Breast epithelium (tissue), 4 donors: ENCODE measurements at regions not wholly inside any gene's neighbourhood (a gene's known extent, or its start where the extent isn't known, plus 50 kb on each side); places are given as distances from the start of the nearest gene placed in this dataset.

ENCODE experiments used
- DNase-seq, 2 donors: peaks; one replicate each; pipeline ENCODE4 v3.0.0-alpha.2; 2019; ENCODE audit warnings: low spot score in 2 of 2
- H3K27ac ChIP-seq, 2 donors: fragments of 200-600 bp; sonication (generic) in 1 of 2; one replicate each; pipeline ENCODE4 v1.5.1; 2016 to 2019; ENCODE audit warnings: mild to moderate bottlenecking in 1 of 2
- H3K27me3 ChIP-seq, 2 donors: fragments of 200-600 bp; sonication (generic) in 1 of 2; one replicate each; pipeline versions ENCODE4 v1.5.1 to v1.6.0; 2017 to 2019; ENCODE audit warnings: control low read depth in 1 of 2, mild to moderate bottlenecking in 1 of 2
- H3K36me3 ChIP-seq: fragments of 200-600 bp; one replicate; pipeline ENCODE4 v1.5.1; 2019
- H3K4me1 ChIP-seq, 2 donors: fragments of 200-600 bp; sonication (generic); one replicate each; pipeline ENCODE4 v1.5.1; 2016 to 2019; ENCODE audit warnings: control low read depth in 1 of 2
- H3K4me3 ChIP-seq, 3 donors: fragments of 200-600 bp; sonication (generic); 1 replicate in 2 of 3; 2 replicates in 1 of 3; pipeline ENCODE4 v1.5.1; 2016 to 2019; ENCODE audit warnings: mild to moderate bottlenecking in 3 of 3, moderate library complexity in 2 of 3
- H3K9me3 ChIP-seq, 2 donors: fragments of 200-600 bp; sonication (generic) in 1 of 2; one replicate each; pipeline ENCODE4 v1.5.1; 2016 to 2019; ENCODE audit warnings: control low read depth in 1 of 2
- CTCF ChIP-seq, 3 donors: fragments of 450-650 bp; IDR thresholded peaks; one replicate each; pipeline ENCODE4 v1.5.1; 2016 to 2017; ENCODE audit warnings: antibody characterized with exemption in 3 of 3, mild to moderate bottlenecking in 3 of 3, moderate library complexity in 3 of 3
- POLR2A ChIP-seq: fragments of 450-650 bp; IDR thresholded peaks from one replicate; pipeline ENCODE4 v1.6.1; 2016; ENCODE audit warnings: antibody characterized with exemption, mild to moderate bottlenecking, moderate library complexity
- POLR2AphosphoS5 ChIP-seq, 3 donors: sonication (generic); formaldehyde crosslinking; IDR thresholded peaks; one replicate each; pipeline ENCODE4 v1.6.1; 2017; ENCODE audit warnings: antibody characterized with exemption in 3 of 3
- intact Hi-C: fragments of 100-400 bp; cut with DNase I; formaldehyde crosslinking; loops from one replicate; pipeline ENCODE4 v1.15.1; 2023; ENCODE audit warnings: low total_unique reads

- Histone ChIP-seq H3K27ac (no peak overlapping the region), H3K27me3 (no peaks in the 10 kb centered on the region), H3K4me1 (no peaks in the 10 kb centered on the region), H3K4me3 (no peak overlapping the region), H3K9me3 (no peaks in the 10 kb centered on the region), H3K36me3 (no peaks in the 10 kb centered on the region)
- DNase-seq: no peak
- intact Hi-C loops: no loop called here
- TF ChIP-seq POLR2AphosphoS5 (IDR thresholded peaks at IDR 0.05): no peak
- TF ChIP-seq CTCF (IDR thresholded peaks at IDR 0.05): no peak
- TF ChIP-seq POLR2A: no peak
These were observed 735.1 kb upstream of the SORCS1 start for GRCh38 chr10:107899502-107900062.

- intact Hi-C loops: no loop called here
- no peak for TF ChIP-seq CTCF (IDR thresholded peaks at IDR 0.05)
- no peak for TF ChIP-seq POLR2A
- no peak for TF ChIP-seq POLR2AphosphoS5 (IDR thresholded peaks at IDR 0.05)
- Histone ChIP-seq H3K9me3 (no peaks in the 10 kb centered on the region), H3K4me3 (no peak overlapping the region), H3K27me3 (no peaks in the 10 kb centered on the region), H3K4me1 (no peaks in the 10 kb centered on the region), H3K27ac (no peak overlapping the region), H3K36me3 (no peaks in the 10 kb centered on the region)
- DNase-seq: no peak
These were observed 734.6 kb upstream of the SORCS1 start for GRCh38 chr10:107899075-107899474.

GRCh38 chr10:107898392-107898791 lies 733.9 kb upstream of the SORCS1 start:
- no peak for TF ChIP-seq CTCF (IDR thresholded peaks at IDR 0.05)
- TF ChIP-seq POLR2AphosphoS5 (IDR thresholded peaks at IDR 0.05): no peak
- no peak for TF ChIP-seq POLR2A
- H3K4me3 ChIP-seq: no peak overlapping the region
- no peaks in the 10 kb centered on the region for H3K36me3 ChIP-seq
- no peaks in the 10 kb centered on the region for H3K27me3 ChIP-seq
- no peak overlapping the region for H3K27ac ChIP-seq
- no peaks in the 10 kb centered on the region for H3K9me3 ChIP-seq
- DNase-seq: no peak
- no peaks in the 10 kb centered on the region for H3K4me1 ChIP-seq
- intact Hi-C loops: no loop called here

- DNase-seq: no peak
- Histone ChIP-seq H3K9me3 (no peaks in the 10 kb centered on the region), H3K27me3 (no peaks in the 10 kb centered on the region), H3K36me3 (no peaks in the 10 kb centered on the region), H3K4me1 (no peaks in the 10 kb centered on the region), H3K4me3 (no peak overlapping the region), H3K27ac (no peak overlapping the region)
- intact Hi-C loops: no loop called here
- TF ChIP-seq POLR2AphosphoS5 (IDR thresholded peaks at IDR 0.05): no peak
- TF ChIP-seq POLR2A: no peak
- TF ChIP-seq CTCF (IDR thresholded peaks at IDR 0.05): no peak
These were observed 730.0 kb upstream of the SORCS1 start for GRCh38 chr10:107894516-107894915.

- H3K36me3 ChIP-seq: no peaks in the 10 kb centered on the region
- no peak for DNase-seq
- no peak for TF ChIP-seq CTCF (IDR thresholded peaks at IDR 0.05)
These were observed 724.6 kb upstream of the SORCS1 start for GRCh38 chr10:107889105-107889504.

More at GRCh38 chr10:107889105-107889504, 724.6 kb upstream of the SORCS1 start:
- Histone ChIP-seq H3K4me3 (no peak overlapping the region), H3K9me3 (no peaks in the 10 kb centered on the region), H3K4me1 (no peaks in the 10 kb centered on the region), H3K27ac (no peak overlapping the region), H3K27me3 (no peaks in the 10 kb centered on the region)
- intact Hi-C loops: no loop called here
